AG04450 (cell line): ENCODE measurements at regions not wholly inside any gene's neighbourhood (a gene's known extent, or its start where the extent isn't known, plus 50 kb on each side); places are given as distances from the start of the nearest gene placed in this dataset.
"Not testable (repeated sequence)": the region's sequence is repeated elsewhere in the genome, so short reads cannot be mapped to it uniquely, and the experiment has no call there.

ENCODE experiments used
- CTCF ChIA-PET: fragments of 300-600, 350-600 bp; formaldehyde crosslinking; extraction: SDS; loops from one replicate; lab custom pipeline; 2022; ENCODE audit warnings: antibody characterized with exemption, inconsistent platforms; lab: Charles Lee
- POLR2A ChIA-PET: fragments of 350-600 bp; formaldehyde crosslinking; extraction: SDS; loops from one replicate; lab custom pipeline; 2021; ENCODE audit warnings: antibody characterized with exemption, inconsistent platforms; lab: Yijun Ruan, JAX
- DNase-seq: peaks from one replicate; pipeline ENCODE4 v3.0.0-alpha.2; 2011; ENCODE audit warnings: low read depth, low spot score
- H3K27ac ChIP-seq: one replicate; pipeline ENCODE4 v1.5.1; 2012; ENCODE audit warnings: low read depth, low read length, control low read depth
- H3K27me3 ChIP-seq: one replicate; pipeline ENCODE4 v1.6.0; 2012; ENCODE audit warnings: low read length; ENCODE audit not compliant: control insufficient read depth, insufficient read depth
- H3K4me3 ChIP-seq: 2 replicates; pipeline ENCODE4 v1.5.1; 2011; ENCODE audit warnings: mild to moderate bottlenecking, low read depth, low read length, control low read depth
- H3K9me3 ChIP-seq: 2 replicates; pipeline ENCODE4 v1.5.1; 2012; ENCODE audit warnings: low read length; ENCODE audit not compliant: control insufficient read depth, insufficient read depth
- TF ChIP-seq, protein P1 (sequence below): IDR thresholded peaks from 2 replicates; pipeline ENCODE4 v1.5.1; 2011; ENCODE audit warnings: low read depth, low read length, control low read depth, inconsistent platforms

- ChIA-PET POLR2A (no interaction called here), CTCF (no interaction called here)
Observed at GRCh38 chr2:3034396-3034795, 343.2 kb downstream of the EIPR1 start.

GRCh38 chr2:3033315-3033714 lies 344.3 kb downstream of the EIPR1 start:
- DNase-seq: no peak
- H3K4me3 ChIP-seq: no peak overlapping the region
- H3K27ac ChIP-seq: no peak overlapping the region
- H3K27me3 ChIP-seq: no peaks in the 10 kb centered on the region
- H3K9me3 ChIP-seq: peaks cover 48% of the 10 kb centered on the region
- POLR2A ChIA-PET: no interaction called here
- TF ChIP-seq, protein P1, sequence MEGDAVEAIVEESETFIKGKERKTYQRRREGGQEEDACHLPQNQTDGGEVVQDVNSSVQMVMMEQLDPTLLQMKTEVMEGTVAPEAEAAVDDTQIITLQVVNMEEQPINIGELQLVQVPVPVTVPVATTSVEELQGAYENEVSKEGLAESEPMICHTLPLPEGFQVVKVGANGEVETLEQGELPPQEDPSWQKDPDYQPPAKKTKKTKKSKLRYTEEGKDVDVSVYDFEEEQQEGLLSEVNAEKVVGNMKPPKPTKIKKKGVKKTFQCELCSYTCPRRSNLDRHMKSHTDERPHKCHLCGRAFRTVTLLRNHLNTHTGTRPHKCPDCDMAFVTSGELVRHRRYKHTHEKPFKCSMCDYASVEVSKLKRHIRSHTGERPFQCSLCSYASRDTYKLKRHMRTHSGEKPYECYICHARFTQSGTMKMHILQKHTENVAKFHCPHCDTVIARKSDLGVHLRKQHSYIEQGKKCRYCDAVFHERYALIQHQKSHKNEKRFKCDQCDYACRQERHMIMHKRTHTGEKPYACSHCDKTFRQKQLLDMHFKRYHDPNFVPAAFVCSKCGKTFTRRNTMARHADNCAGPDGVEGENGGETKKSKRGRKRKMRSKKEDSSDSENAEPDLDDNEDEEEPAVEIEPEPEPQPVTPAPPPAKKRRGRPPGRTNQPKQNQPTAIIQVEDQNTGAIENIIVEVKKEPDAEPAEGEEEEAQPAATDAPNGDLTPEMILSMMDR: no peak
- CTCF ChIA-PET: no interaction called here

More at GRCh38 chr2:3034396-3034795, 343.2 kb downstream of the EIPR1 start:
- no peak for DNase-seq
- Histone ChIP-seq H3K27me3 (no peaks in the 10 kb centered on the region), H3K27ac (no peak overlapping the region), H3K4me3 (no peak overlapping the region), H3K9me3 (peaks cover 59% of the 10 kb centered on the region)
- TF ChIP-seq, protein P1: no peak

DNA sequence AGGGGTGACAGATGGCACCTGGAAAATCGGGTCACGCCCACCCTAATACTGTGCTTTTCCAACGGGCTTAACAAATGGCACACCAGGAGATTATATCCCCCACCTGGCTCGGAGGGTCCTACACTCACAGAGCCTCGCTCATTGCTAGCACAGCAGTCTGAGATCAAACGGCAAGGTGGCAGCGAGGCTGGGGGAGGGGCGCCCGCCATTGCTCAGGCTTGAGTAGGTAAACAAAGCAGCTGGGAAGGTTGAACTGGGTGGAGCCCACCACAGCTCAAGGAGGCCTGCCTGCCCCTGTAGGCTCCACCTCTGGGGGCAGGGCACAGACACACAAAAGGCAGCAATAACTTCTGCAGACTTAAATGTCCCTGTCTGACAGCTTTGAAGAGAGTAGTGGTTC lies 346.8 kb downstream of the EIPR1 start:
- H3K4me3 ChIP-seq, POLR2A ChIA-PET, DNase-seq, H3K27me3 ChIP-seq, CTCF ChIA-PET, H3K27ac ChIP-seq: not testable (repeated sequence)
- peaks cover 30% of the 10 kb centered on the region for H3K9me3 ChIP-seq

DNA sequence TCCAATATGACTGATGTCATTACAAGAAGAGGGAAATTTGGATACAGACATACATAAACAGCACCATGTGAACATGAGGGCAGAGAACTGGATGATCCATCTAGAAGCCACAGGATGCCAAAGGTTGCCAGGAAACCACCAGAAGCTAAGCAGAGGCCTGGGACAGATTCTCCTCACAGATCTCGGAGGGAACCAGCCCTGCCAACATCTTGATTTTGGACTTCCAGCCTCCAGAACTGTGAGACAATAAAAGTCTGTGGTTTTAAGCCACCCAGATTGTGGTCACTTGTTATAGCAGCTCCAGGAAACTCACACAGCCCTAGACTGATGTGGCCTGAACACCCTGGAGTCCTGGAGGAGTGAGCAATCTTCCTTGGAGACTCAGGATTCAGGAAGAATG lies 351.6 kb downstream of the EIPR1 start:
- ChIA-PET POLR2A (no interaction called here), CTCF (no interaction called here)
- Histone ChIP-seq H3K27me3 (no peaks in the 10 kb centered on the region), H3K9me3 (peaks cover 46% of the 10 kb centered on the region), H3K4me3 (no peak overlapping the region), H3K27ac (no peak overlapping the region)
- TF ChIP-seq, protein P1: no peak
- no peak for DNase-seq

GRCh38 chr2:3025261-3025660 lies 352.4 kb downstream of the EIPR1 start:
- TF ChIP-seq, protein P1: no peak
- Histone ChIP-seq H3K27ac (no peak overlapping the region), H3K9me3 (peaks cover 44% of the 10 kb centered on the region), H3K27me3 (no peaks in the 10 kb centered on the region), H3K4me3 (no peak overlapping the region)
- POLR2A ChIA-PET: no interaction called here
- no peak for DNase-seq
- CTCF ChIA-PET: interaction anchor here (0.6 kb wide), 1 partner anchor 1850 kb away, joined by 3 read pairs; no protein-coding TSS in a partner anchor
